Kidney (tissue), 13 donors: ENCODE measurements at regions not wholly inside any gene's neighbourhood (a gene's known extent, or its start where the extent isn't known, plus 50 kb on each side); places are given as distances from the start of the nearest gene placed in this dataset.

ENCODE experiments used
- DNase-seq, 5 donors: peaks; one replicate each; pipeline ENCODE4 v3.0.0-alpha.2; 2013 to 2020
- FAIRE-seq: peaks from 2 replicates; lab custom pipeline; 2012; peaks lifted over from hg19 to GRCh38; lab: Jason Lieb, UNC
- H3K27ac ChIP-seq, 2 donors: one replicate each; pipeline ENCODE4 v1.7.0; 2013; ENCODE audit warnings: low read depth in 2 of 2, low read length in 2 of 2, inconsistent platforms in 1 of 2
- H3K27me3 ChIP-seq: one replicate; pipeline ENCODE4 v1.7.1; 2013; ENCODE audit warnings: low read length, inconsistent platforms; ENCODE audit not compliant: control insufficient read depth, insufficient read depth
- H3K36me3 ChIP-seq, 3 donors: one replicate each; pipeline versions ENCODE4 v1.7.0 to v1.7.1; 2013; ENCODE audit warnings: low read length in 3 of 3, control low read depth in 1 of 3, inconsistent platforms in 1 of 3; ENCODE audit not compliant: insufficient read depth in 3 of 3, control insufficient read depth in 2 of 3
- H3K4me1 ChIP-seq, 3 donors: one replicate each; pipeline versions ENCODE4 v1.7.0 to v1.7.1; 2013; ENCODE audit warnings: low read length in 3 of 3, inconsistent platforms in 1 of 3, low read depth in 1 of 3; ENCODE audit not compliant: control insufficient read depth in 2 of 3, insufficient read depth in 2 of 3
- H3K4me3 ChIP-seq, 3 donors: one replicate each; pipeline versions ENCODE4 v1.7.0 to v1.8.1; 2013; ENCODE audit warnings: low read length in 3 of 3, control low read depth in 1 of 3, inconsistent platforms in 1 of 3
- H3K9ac ChIP-seq, 3 donors: one replicate each; pipeline versions ENCODE4 v1.7.0 to v1.7.1; 2013; ENCODE audit warnings: low read length in 3 of 3, control low read depth in 1 of 3, inconsistent platforms in 1 of 3
- H3K9me3 ChIP-seq, 3 donors: one replicate each; pipeline versions ENCODE4 v1.7.0 to v1.7.1; 2013; ENCODE audit warnings: low read length in 3 of 3, control low read depth in 1 of 3, inconsistent platforms in 1 of 3; ENCODE audit not compliant: control insufficient read depth in 2 of 3, insufficient read depth in 1 of 3
- intact Hi-C: fragments of 100-400 bp; cut with DNase I; formaldehyde crosslinking; loops from one replicate; pipeline ENCODE4 v1.11.1; 2022
- TF ChIP-seq, protein P1 (sequence below): IDR thresholded peaks from 3 replicates; pipeline ENCODE4 v1.5.1; 2012; ENCODE audit warnings: mild to moderate bottlenecking, moderate library complexity, borderline replicate concordance; ENCODE audit not compliant: insufficient read depth; ENCODE audit errors: extremely low read depth
- donor health status: control.
- donor health status: control.
- donor health status: control.
- donor health status: control.
- donor health status: control.
- donor health status: DM: yes; HTN: yes; CAD: no.
- donor health status: Normal renal cell carcinoma (clear cell type).

- no peak overlapping the region for H3K4me3 ChIP-seq
- H3K27ac ChIP-seq, result no peak overlapping the region
- FAIRE-seq (no peak), DNase-seq (no peak)
- no peaks in the 10 kb centered on the region for H3K4me1 ChIP-seq
- H3K36me3 ChIP-seq, result no peaks in the 10 kb centered on the region
- TF ChIP-seq, protein P1, sequence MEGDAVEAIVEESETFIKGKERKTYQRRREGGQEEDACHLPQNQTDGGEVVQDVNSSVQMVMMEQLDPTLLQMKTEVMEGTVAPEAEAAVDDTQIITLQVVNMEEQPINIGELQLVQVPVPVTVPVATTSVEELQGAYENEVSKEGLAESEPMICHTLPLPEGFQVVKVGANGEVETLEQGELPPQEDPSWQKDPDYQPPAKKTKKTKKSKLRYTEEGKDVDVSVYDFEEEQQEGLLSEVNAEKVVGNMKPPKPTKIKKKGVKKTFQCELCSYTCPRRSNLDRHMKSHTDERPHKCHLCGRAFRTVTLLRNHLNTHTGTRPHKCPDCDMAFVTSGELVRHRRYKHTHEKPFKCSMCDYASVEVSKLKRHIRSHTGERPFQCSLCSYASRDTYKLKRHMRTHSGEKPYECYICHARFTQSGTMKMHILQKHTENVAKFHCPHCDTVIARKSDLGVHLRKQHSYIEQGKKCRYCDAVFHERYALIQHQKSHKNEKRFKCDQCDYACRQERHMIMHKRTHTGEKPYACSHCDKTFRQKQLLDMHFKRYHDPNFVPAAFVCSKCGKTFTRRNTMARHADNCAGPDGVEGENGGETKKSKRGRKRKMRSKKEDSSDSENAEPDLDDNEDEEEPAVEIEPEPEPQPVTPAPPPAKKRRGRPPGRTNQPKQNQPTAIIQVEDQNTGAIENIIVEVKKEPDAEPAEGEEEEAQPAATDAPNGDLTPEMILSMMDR, result no peak
- intact Hi-C loops, result no loop called here
- no peak overlapping the region for H3K9ac ChIP-seq
- peaks cover 0 to 6% (median 0%) of the 10 kb centered on the region in 3 donors for H3K9me3 ChIP-seq
- no peaks in the 10 kb centered on the region for H3K27me3 ChIP-seq
Measured at GRCh38 chr15:39051626-39052322, 487.2 kb upstream of the RASGRP1 start.

- Histone ChIP-seq H3K27ac (no peak overlapping the region), H3K9ac (no peak overlapping the region), H3K27me3 (no peaks in the 10 kb centered on the region), H3K4me3 (no peak overlapping the region), H3K36me3 (no peaks in the 10 kb centered on the region), H3K9me3 (peaks cover 0 to 6% (median 0%) of the 10 kb centered on the region in 3 donors), H3K4me1 (no peaks in the 10 kb centered on the region)
- TF ChIP-seq, protein P1, result no peak
- no peak for FAIRE-seq
- no peak for DNase-seq
- intact Hi-C loops, result no loop called here
Measured at GRCh38 chr15:39052323-39052705, 487.7 kb upstream of the RASGRP1 start.

DNA sequence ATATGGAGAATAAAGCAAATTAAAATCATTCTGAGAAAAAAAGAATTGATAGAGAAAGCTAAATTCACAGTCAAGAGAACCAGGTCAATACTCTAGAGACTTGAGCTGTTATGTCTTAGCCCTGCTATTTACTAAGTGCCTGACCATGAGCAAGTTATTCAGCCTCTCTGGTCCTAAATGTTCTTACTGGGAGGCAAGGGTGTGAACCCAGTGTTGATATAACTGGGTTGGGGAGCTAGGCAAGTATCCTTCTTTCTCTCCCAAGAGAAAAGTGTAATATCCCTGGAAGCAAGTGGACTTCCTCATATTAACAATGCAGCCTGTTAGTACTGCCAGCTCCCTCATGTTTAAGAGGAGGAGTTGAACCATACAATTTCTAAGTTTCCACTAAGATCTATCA lies 488.9 kb upstream of the RASGRP1 start:
- FAIRE-seq, result no peak
- TF ChIP-seq, protein P1, result no peak
- H3K9me3 ChIP-seq, result peaks cover 0 to 6% (median 0%) of the 10 kb centered on the region in 3 donors
- H3K9ac ChIP-seq, result no peak overlapping the region
- intact Hi-C loops, result no loop called here
- H3K4me3 ChIP-seq, result no peak overlapping the region
- no peaks in the 10 kb centered on the region for H3K36me3 ChIP-seq
- no peak for DNase-seq
- no peak overlapping the region for H3K27ac ChIP-seq
- H3K27me3 ChIP-seq, result no peaks in the 10 kb centered on the region
- no peaks in the 10 kb centered on the region for H3K4me1 ChIP-seq
